BJ (cell line): ENCODE measurements at regions not wholly inside any gene's neighbourhood (a gene's known extent, or its start where the extent isn't known, plus 50 kb on each side); places are given as distances from the start of the nearest gene placed in this dataset.

ENCODE experiments used
- CTCF ChIA-PET: fragments of 350-600 bp; formaldehyde crosslinking; extraction: SDS; loops from one replicate; lab custom pipeline; 2021; ENCODE audit warnings: antibody characterized with exemption, inconsistent platforms; lab: Yijun Ruan, JAX
- POLR2A ChIA-PET: fragments of 300-600 bp; sonication (Branson Sonifier 250); formaldehyde crosslinking; extraction: SDS; loops from one replicate; lab custom pipeline; 2021; ENCODE audit warnings: antibody characterized with exemption; lab: Charles Lee
- DNase-seq: peaks from one replicate; pipeline ENCODE4 v3.0.0-alpha.2; 2011; ENCODE audit warnings: low read depth
- H3K27me3 ChIP-seq: 2 replicates; pipeline ENCODE4 v1.6.0; 2011; ENCODE audit warnings: low read length; ENCODE audit not compliant: control insufficient read depth, insufficient read depth
- H3K36me3 ChIP-seq: 2 replicates; pipeline ENCODE4 v1.5.1; 2011; ENCODE audit warnings: low read length; ENCODE audit not compliant: control insufficient read depth, insufficient read depth
- H3K4me3 ChIP-seq: 2 replicates; pipeline ENCODE4 v1.5.1; 2011; ENCODE audit warnings: low read depth, mild to moderate bottlenecking, control low read depth, low read length
- CTCF ChIP-seq: IDR thresholded peaks from 2 replicates; pipeline ENCODE4 v1.5.1; 2011; ENCODE audit warnings: low read depth, mild to moderate bottlenecking, control low read depth, inconsistent platforms, low read length, moderate library complexity; ENCODE audit not compliant: insufficient read depth

GRCh38 chr3:74442683-74443082 lies 171.8 kb downstream of the CNTN3 start:
- H3K36me3 ChIP-seq = no peaks in the 10 kb centered on the region
- POLR2A ChIA-PET = interaction anchor here (0.6 kb wide), 1 partner anchor 30 kb away, joined by 3 read pairs; no protein-coding TSS in a partner anchor
- DNase-seq = no peak
- TF ChIP-seq CTCF = no peak
- CTCF ChIA-PET = no interaction called here
- H3K4me3 ChIP-seq = no peak overlapping the region
- no peaks in the 10 kb centered on the region for H3K27me3 ChIP-seq

GRCh38 chr3:74442068-74442467 lies 172.4 kb downstream of the CNTN3 start:
- H3K36me3 ChIP-seq = no peaks in the 10 kb centered on the region
- ChIA-PET CTCF (no interaction called here), POLR2A (no interaction called here)
- H3K4me3 ChIP-seq = no peak overlapping the region
- DNase-seq = no peak
- H3K27me3 ChIP-seq = no peaks in the 10 kb centered on the region
- no peak for TF ChIP-seq CTCF

- DNase-seq = no peak
- no peak for TF ChIP-seq CTCF
- Histone ChIP-seq H3K4me3 (no peak overlapping the region), H3K36me3 (no peaks in the 10 kb centered on the region), H3K27me3 (no peaks in the 10 kb centered on the region)
- CTCF ChIA-PET = no interaction called here
- POLR2A ChIA-PET = no interaction called here
These were observed 178.3 kb downstream of the CNTN3 start for GRCh38 chr3:74436184-74436583.

GRCh38 chr3:74435631-74436030 lies 178.8 kb downstream of the CNTN3 start:
- POLR2A ChIA-PET = no interaction called here

GRCh38 chr3:74434406-74434805 lies 180.1 kb downstream of the CNTN3 start:
- POLR2A ChIA-PET = no interaction called here
- H3K36me3 ChIP-seq = no peaks in the 10 kb centered on the region
- no peak for DNase-seq
- CTCF ChIA-PET = no interaction called here
- no peak for TF ChIP-seq CTCF
- no peak overlapping the region for H3K4me3 ChIP-seq
- no peaks in the 10 kb centered on the region for H3K27me3 ChIP-seq

More at GRCh38 chr3:74435631-74436030, 178.8 kb downstream of the CNTN3 start:
- no peaks in the 10 kb centered on the region for H3K36me3 ChIP-seq
- DNase-seq = no peak
- no peaks in the 10 kb centered on the region for H3K27me3 ChIP-seq
- CTCF ChIA-PET = no interaction called here
- H3K4me3 ChIP-seq = no peak overlapping the region
- TF ChIP-seq CTCF = no peak
